Erythroblast (primary cell): ENCODE measurements at regions not wholly inside any gene's neighbourhood (a gene's known extent, or its start where the extent isn't known, plus 50 kb on each side); places are given as distances from the start of the nearest gene placed in this dataset.
"Not testable (repeated sequence)": the region's sequence is repeated elsewhere in the genome, so short reads cannot be mapped to it uniquely, and the experiment has no call there.

Source experiments
- DNase-seq, 2 experiments: peaks; one replicate each; lab custom pipeline; 2025; lab: John Stamatoyannopoulos, UW
- GATA1 ChIP-seq: IDR thresholded peaks from 2 replicates; pipeline ENCODE4 v1.6.1; 2011; ENCODE audit warnings: low read depth, mild to moderate bottlenecking, control low read depth, low read length, moderate library complexity
- POLR2A ChIP-seq: IDR thresholded peaks from 2 replicates; pipeline ENCODE4 v1.6.1; 2011; ENCODE audit warnings: mild to moderate bottlenecking, low read length

- no peak for TF ChIP-seq POLR2A
- TF ChIP-seq GATA1, result no peak
- DNase-seq, result peak; percentile 75 to 84
These were observed 152.8 kb downstream of the TENT5C start for GRCh38 chr1:117758444-117759316.

DNA sequence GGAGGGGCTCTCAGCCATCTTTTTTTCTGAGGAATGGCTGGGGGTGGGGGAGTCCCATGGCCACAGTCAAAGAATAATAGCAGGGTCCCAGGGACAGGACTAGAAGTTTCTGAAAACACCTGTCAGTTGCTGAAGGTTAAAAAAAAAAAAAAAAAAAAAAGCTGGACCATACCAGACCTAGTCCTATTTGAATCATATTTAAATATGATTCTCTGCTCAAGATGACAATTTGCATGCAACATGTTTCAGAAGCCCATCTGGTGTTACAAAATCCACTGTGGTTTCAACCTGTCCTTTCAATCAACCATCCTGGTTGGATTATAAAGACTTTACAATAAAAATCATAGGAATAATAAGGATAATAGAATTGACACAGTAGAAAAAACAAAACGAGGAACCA lies 153.7 kb downstream of the TENT5C start:
- no peak for DNase-seq
- TF ChIP-seq POLR2A (no peak), GATA1 (no peak)

DNA sequence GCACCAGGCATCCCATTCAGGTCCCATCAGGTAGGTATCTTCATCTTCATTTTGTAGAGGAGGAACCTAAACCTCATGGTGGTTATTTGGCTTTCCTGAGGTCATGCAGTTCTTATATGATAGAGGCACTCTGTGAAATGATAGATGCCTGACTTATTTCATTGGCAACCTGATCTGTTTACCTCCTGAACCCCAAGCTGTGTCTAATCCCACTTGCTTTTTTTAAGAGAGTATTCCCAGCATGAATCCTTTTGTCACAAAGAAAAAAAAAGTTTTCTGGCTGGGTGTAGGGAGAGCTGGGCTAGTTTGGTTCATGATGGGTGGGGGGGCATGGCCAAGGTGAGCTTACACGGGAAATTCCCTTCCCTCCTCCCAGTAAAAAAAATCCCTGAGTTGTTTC lies 154.2 kb downstream of the TENT5C start:
- no peak for DNase-seq
- TF ChIP-seq POLR2A (no peak), GATA1 (no peak)

GRCh38 chr1:117760485-117760884 lies 154.6 kb downstream of the TENT5C start:
- TF ChIP-seq POLR2A (no peak), GATA1 (no peak)
- peak in 1 of 2 experiments; percentile 13 for DNase-seq

DNA sequence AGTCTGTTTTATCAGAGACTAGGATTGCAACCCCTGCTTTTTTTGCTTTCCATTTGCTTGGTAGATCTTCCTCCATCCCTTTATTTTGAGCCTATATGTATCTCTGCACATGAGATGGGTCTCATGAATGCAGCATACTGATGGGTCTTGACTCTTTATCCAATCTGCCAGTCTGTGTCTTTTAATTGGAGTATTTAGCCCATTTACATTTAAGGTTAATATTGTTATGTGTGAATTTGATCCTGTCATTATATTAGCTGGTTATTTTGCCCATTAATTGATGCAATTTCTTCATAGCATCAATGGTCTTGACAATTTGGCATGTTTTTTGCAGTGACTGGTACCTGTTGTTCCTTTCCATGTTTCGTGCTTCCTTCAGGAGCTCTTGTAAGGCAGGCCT lies 161.7 kb downstream of the GDAP2 start:
- not testable (repeated sequence) for DNase-seq

GRCh38 chr1:117770981-117771531 lies 158.4 kb downstream of the GDAP2 start:
- DNase-seq, result no peak
- TF ChIP-seq GATA1 (no peak), POLR2A (no peak)

DNA sequence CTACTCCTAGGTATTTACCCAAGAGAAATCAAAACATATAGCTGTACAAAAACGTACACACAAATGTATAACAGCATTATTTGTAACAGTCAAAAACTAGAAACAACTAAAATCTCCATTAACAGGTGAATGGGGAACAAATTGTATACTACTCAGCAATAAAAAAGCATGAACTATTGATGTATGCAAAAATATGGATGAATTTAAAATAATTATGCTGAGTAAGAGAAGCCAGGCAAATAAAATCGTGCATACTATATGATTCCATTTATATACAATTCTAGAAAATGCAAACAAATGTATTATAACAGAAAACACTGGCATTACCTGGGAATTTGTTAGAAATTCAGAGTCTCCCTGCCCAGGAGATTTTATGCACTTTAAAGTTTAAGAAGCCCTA lies 150.1 kb downstream of the GDAP2 start:
- no peak for TF ChIP-seq POLR2A
- no peak for TF ChIP-seq GATA1
- DNase-seq, result no peak

- no peak for TF ChIP-seq GATA1
- no peak for TF ChIP-seq POLR2A
These were observed 148.5 kb downstream of the GDAP2 start for GRCh38 chr1:117780687-117781475.

GRCh38 chr1:117782056-117782455 lies 147.4 kb downstream of the GDAP2 start:
- DNase-seq, result no peak
- TF ChIP-seq POLR2A, result no peak
- no peak for TF ChIP-seq GATA1

More at GRCh38 chr1:117780687-117781475, 148.5 kb downstream of the GDAP2 start:
- DNase-seq, result no peak

DNA sequence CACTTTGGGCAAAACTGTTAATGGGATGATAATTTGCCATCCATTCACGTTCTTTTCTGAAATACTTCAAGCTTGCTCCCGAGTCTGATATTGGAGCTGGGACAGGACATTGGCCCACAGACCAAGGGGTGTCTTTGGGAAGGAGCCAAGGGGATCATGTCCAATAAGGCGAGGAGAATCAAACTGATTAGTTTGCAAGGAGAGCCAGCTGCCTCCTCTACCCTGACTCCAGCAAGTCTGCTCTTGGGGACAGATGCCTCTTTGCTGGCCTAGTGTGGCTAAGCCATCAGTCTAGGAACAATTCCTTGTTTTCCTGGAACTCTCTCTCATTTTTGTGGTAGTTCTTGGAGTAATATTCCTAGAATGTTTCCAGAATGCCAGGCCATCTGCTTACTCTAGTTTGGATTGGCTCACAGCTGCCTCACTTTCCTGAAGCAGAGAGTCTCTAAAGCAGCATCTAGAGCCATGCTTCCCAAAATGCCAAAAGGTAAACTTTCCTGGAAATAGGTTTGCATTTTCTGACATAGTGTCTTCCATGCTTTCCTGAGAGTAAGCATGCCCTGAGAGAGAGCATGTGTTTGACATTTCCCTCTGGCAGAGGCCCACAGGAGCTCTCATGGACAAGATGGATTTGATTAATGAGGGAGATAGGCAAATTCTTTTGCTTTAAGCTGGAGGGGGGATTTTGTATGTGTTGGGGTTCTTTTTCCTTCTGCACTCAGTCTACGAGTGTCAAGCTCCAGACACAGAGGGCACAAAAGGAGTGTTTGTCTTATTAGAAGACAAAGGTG lies 145.6 kb downstream of the GDAP2 start:
- TF ChIP-seq POLR2A, result no peak
- no peak for TF ChIP-seq GATA1
- no peak for DNase-seq

DNA sequence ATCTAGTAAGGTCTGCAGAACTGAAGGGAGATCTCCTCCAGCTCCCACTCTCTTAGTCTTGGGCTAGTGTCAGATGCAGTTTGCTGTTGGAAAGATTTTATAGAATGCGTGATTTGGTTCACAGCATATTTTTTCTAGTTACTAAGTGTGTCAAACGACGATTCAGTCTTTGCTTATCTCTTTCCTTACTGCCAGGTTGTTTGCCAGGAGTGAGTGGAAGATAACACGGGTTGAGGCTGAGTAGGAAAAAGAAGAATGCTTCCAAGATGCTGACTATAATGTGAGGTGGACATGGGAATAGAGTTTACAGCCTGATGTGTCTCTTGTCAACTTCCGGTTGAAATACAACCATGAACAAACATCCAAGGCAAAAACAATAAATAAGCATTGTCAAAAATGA lies 141.4 kb downstream of the GDAP2 start:
- TF ChIP-seq GATA1, result no peak
- TF ChIP-seq POLR2A, result no peak
- DNase-seq, result no peak

- no peak for DNase-seq
- no peak for TF ChIP-seq POLR2A
- no peak for TF ChIP-seq GATA1
These were observed 136.0 kb downstream of the GDAP2 start for GRCh38 chr1:117793413-117793812.

GRCh38 chr1:117794073-117794472 lies 135.3 kb downstream of the GDAP2 start:
- DNase-seq, result no peak
- TF ChIP-seq POLR2A (no peak), GATA1 (no peak)

DNA sequence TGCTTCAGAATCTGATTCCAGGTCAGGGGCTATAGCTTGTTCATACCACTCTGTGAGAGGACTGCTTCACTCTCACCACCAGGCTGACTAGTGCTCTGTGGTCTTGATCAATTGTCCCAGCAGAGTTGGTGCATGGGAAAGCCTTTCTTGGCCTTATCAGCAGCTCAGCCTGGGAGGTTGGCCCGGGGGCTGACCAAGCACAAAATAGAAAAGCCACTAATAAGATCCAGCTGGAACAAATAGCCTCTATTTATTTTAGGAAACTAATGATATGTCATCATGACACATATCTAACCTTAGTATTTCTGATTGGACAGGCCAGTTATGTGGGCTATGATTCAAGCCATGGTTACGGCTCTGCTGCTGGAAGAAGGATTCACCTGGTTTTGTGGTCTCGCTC lies 134.2 kb downstream of the GDAP2 start:
- no peak for TF ChIP-seq GATA1
- TF ChIP-seq POLR2A, result no peak
- DNase-seq, result no peak
